ENCODE measurements at regions not wholly inside any gene's neighbourhood (a gene's known extent, or its start where the extent isn't known, plus 50 kb on each side); places are given as distances from the start of the nearest gene placed in this dataset.

DNA sequence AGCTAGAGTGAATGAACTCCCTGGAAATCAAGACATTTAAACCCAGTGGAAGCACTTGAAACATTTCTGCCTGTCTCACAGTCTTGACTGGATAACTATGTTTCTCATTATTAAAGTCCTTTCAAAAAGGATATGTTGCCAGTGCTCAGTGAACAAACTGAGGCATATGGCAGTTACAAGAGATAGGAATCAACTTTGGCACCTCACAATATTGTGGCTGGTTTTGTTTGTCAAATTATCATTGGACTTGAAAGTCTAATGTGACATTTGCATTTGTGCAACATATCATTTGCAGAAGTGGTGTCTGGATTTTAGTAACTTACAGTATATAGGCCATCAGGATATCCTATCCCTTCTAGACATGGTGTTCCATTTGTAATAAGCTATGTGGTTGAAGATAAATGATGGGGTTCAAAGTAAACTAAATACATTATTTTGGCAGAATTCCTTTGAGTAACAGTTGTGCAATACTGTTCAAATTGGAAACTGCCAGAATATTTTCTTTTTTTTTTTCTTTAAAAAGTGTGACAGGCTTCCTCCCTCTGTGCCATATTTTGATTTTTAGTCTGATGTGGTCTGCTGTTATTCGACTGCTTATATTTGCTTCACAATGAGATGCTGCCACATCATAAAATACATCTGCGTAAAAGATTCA, 927.7 kb downstream of the FLRT2 start:
- CTCF ChIA-PET = no interaction called here
- POLR2A ChIA-PET = no interaction called here
- Mint-ChIP-seq H3K27ac (no peak overlapping the region), H3K4me3 (no peak overlapping the region), H3K27me3 (no peaks in the 10 kb centered on the region), H3K9me3 (peaks cover 3% of the 10 kb centered on the region), H3K36me3 (no peaks in the 10 kb centered on the region), H3K4me1 (ENCODE audit: low read depth) (no peaks in the 10 kb centered on the region)
- no peak for DNase-seq
- intact Hi-C loops (cut with micrococcal nuclease) = no loop called here

DNA sequence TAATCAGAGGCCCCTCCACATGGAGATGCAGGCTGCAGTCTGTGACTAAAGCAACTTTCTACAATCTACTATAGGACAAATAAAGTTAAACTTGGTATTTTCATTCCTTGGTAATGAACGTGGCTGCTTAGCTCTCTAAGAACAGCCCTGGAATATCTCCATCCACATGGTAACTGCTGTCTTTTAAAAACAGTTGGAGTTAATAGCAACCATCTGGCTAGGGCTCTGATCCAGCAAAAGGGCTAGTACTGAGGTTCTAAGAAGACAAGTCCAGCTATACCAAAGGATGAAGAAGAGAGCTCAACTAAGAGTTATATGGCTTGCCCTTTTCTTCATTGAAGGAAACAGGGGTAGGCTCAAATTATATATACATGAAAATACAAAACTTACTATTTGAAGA, 920.1 kb downstream of the FLRT2 start:
- Mint-ChIP-seq H3K36me3 (no peaks in the 10 kb centered on the region), H3K27ac (no peak overlapping the region), H3K4me3 (no peak overlapping the region), H3K27me3 (no peaks in the 10 kb centered on the region), H3K4me1 (ENCODE audit: low read depth) (no peaks in the 10 kb centered on the region), H3K9me3 (no peaks in the 10 kb centered on the region)
- intact Hi-C loops (cut with micrococcal nuclease) = no loop called here
- POLR2A ChIA-PET = no interaction called here
- CTCF ChIA-PET = no interaction called here
- no peak for DNase-seq

DNA sequence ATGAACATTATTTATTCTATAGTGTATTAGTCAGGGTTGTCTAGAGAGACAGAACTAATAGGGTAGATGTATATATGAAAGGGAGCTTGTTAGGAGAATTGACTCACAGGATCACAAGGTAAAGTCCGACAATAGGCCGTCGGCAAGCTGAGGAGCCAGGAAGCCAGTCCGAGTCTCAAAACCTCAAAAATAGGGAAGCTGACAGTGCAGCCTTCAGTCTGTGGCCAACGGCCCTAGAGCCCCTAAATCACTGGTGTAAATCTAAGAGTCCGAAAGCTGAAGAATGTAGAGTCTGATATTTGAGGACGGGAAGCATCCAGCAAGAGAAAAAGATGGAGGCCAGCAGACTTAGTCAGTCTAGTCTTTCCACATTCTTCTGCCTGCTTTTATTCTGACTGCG, 912.2 kb downstream of the FLRT2 start:
- H3K27ac Mint-ChIP-seq = no peak overlapping the region

DNA sequence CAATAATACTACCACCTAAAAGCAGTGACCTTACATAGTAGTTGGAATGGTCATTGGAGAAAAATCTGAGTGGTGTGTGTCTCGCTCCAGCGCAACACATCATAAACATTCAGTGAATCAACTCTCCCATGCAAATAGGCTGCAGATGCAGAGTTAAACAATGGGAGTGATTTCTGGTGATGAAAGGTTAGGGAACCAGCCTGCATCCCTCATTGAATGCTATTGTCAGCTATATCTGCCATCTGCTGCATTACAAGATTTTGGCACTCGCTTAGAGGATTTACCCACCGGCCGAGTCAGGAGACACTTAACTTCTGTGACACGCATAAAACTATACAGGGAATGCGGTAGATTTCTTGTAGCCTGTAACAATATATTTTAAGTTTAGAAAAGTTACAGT, 900.9 kb downstream of the FLRT2 start:
- Mint-ChIP-seq H3K4me3 (no peak overlapping the region), H3K9me3 (peaks cover 2% of the 10 kb centered on the region), H3K36me3 (no peaks in the 10 kb centered on the region), H3K27me3 (no peaks in the 10 kb centered on the region), H3K27ac (no peak overlapping the region), H3K4me1 (ENCODE audit: low read depth) (no peaks in the 10 kb centered on the region)
- DNase-seq = no peak
- intact Hi-C loops (cut with micrococcal nuclease) = no loop called here
- CTCF ChIA-PET = no interaction called here
- POLR2A ChIA-PET = no interaction called here

More for the DNA sequence above, 912.2 kb downstream of the FLRT2 start:
- Mint-ChIP-seq H3K4me1 (ENCODE audit: low read depth) (no peaks in the 10 kb centered on the region), H3K36me3 (no peaks in the 10 kb centered on the region), H3K27me3 (no peaks in the 10 kb centered on the region), H3K4me3 (no peak overlapping the region), H3K9me3 (peaks cover 3% of the 10 kb centered on the region)
- CTCF ChIA-PET = no interaction called here
- POLR2A ChIA-PET = no interaction called here
- no peak for DNase-seq
- intact Hi-C loops (cut with micrococcal nuclease) = no loop called here

DNA sequence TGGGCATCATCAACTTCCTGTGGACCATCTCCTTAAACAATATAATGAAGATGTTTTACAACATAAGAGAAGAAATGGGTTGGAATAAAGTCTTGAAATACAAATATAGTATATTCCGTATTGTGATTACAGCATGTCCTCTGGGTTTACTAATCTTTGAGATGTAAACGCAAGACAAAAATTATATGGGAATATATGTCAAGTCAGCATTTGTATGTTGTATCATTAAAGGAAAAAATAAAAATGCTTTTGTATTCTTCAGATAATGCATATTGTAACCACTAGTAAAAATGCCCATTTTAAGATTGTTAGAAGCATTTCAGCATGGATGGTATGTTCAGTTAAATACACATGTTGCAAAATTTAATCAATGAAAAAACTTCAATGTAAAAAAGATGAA, 893.3 kb downstream of the FLRT2 start:
- intact Hi-C loops (cut with micrococcal nuclease) = no loop called here
- CTCF ChIA-PET = no interaction called here
- no peaks in the 10 kb centered on the region for H3K4me1 Mint-ChIP-seq (ENCODE audit: low read depth)
- no peak overlapping the region for H3K4me3 Mint-ChIP-seq
- H3K9me3 Mint-ChIP-seq = peaks cover 3% of the 10 kb centered on the region
- no peak overlapping the region for H3K27ac Mint-ChIP-seq
- no peaks in the 10 kb centered on the region for H3K27me3 Mint-ChIP-seq
- no peak for DNase-seq
- no peaks in the 10 kb centered on the region for H3K36me3 Mint-ChIP-seq
- POLR2A ChIA-PET = no interaction called here

DNA sequence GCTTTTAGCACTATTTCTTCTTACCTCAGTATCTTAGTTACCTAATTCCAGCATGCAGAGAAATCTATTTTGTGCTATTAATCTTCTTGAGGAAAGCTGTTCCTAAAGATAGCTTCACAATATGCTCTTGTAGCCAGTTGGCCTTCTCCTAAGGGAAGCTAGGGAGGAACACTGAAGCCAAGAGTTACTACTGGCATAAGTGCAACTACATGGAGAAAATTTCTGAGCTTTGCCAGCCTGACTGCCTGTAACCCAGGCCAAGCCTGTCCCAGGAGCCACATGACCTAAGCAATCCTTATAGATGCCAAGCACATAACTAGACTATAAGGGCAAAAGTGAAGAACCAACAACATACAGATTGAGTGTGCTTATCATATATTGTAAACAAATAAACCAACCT, 890.2 kb downstream of the FLRT2 start:
- Mint-ChIP-seq H3K27ac (no peak overlapping the region), H3K4me1 (ENCODE audit: low read depth) (no peaks in the 10 kb centered on the region), H3K9me3 (peaks cover 11% of the 10 kb centered on the region), H3K36me3 (no peaks in the 10 kb centered on the region), H3K27me3 (no peaks in the 10 kb centered on the region), H3K4me3 (no peak overlapping the region)
- ChIA-PET POLR2A (no interaction called here), CTCF (no interaction called here)
- no peak for DNase-seq
- intact Hi-C loops (cut with micrococcal nuclease) = no loop called here

- ChIA-PET CTCF (no interaction called here), POLR2A (no interaction called here)
- Mint-ChIP-seq H3K9me3 (peaks cover 16% of the 10 kb centered on the region), H3K27ac (no peak overlapping the region), H3K4me3 (no peak overlapping the region), H3K27me3 (no peaks in the 10 kb centered on the region), H3K4me1 (ENCODE audit: low read depth) (no peaks in the 10 kb centered on the region), H3K36me3 (no peaks in the 10 kb centered on the region)
- intact Hi-C loops (cut with micrococcal nuclease) = no loop called here
- no peak for DNase-seq
Observed at GRCh38 chr14:86414146-86414545, 884.2 kb downstream of the FLRT2 start.

DNA sequence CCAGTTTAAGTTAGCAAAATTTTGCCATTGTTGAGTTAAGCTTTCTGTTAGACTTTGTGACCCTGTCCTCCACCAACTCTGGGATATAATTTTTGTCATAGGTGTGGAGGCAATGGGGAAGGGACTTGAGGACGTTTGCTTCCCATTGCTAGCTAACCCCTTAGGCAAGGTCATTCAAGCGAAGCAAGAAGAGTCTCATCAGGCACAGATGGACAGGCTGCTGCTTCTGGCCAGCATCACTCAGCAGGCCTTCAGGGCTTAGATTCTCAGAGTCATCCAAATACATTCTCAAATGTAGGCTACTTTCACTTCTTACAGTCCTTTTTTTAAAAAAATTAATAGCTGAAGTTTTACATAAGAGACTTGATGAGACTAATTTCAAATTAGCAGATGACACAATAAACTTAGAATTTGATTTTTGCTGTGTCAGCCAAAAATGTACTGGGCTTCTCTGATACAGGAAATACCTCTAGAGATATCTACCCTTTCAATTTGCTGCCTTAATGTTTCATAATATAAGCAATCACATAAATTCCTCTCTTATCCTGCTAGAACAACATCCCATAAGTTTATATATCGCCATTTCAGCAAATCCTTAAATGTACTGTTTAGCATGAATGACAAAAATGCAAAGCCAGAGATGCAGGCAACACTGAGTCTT, 875.2 kb downstream of the FLRT2 start:
- DNase-seq = no peak
- CTCF ChIA-PET = no interaction called here
- POLR2A ChIA-PET = no interaction called here
- Mint-ChIP-seq H3K27ac (no peak overlapping the region), H3K9me3 (peaks cover 11% of the 10 kb centered on the region), H3K4me3 (no peak overlapping the region), H3K36me3 (no peaks in the 10 kb centered on the region), H3K4me1 (ENCODE audit: low read depth) (no peaks in the 10 kb centered on the region), H3K27me3 (no peaks in the 10 kb centered on the region)
- intact Hi-C loops (cut with micrococcal nuclease) = no loop called here

DNA sequence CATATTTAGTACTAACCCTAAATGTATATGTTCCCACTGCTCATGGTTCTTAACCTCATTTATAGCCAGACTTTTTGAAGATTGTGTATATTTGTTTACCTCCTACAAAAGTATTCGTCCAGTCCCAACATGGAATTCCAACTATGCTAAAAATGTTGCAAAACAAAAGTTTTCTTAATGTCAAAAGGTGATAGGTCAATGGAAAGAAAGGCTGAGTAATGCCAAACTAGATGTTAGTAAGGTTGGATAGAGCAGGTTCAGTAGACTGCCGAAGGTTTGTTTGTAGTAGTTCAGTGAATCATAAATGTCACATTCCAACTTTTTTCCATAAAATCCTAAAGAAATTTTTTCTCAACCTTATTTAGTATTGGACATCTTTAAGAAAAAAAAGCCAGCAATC, 874.5 kb downstream of the FLRT2 start:
- H3K4me1 Mint-ChIP-seq (ENCODE audit: low read depth) = no peaks in the 10 kb centered on the region
- DNase-seq = no peak
- H3K36me3 Mint-ChIP-seq = no peaks in the 10 kb centered on the region
- H3K9me3 Mint-ChIP-seq = peaks cover 15% of the 10 kb centered on the region
- CTCF ChIA-PET = no interaction called here
- H3K4me3 Mint-ChIP-seq = no peak overlapping the region
- intact Hi-C loops (cut with micrococcal nuclease) = no loop called here
- no peak overlapping the region for H3K27ac Mint-ChIP-seq
- H3K27me3 Mint-ChIP-seq = no peaks in the 10 kb centered on the region
- POLR2A ChIA-PET = no interaction called here

- ChIA-PET CTCF (no interaction called here), POLR2A (no interaction called here)
- intact Hi-C loops (cut with micrococcal nuclease) = no loop called here
- Mint-ChIP-seq H3K4me1 (ENCODE audit: low read depth) (no peaks in the 10 kb centered on the region), H3K27me3 (no peaks in the 10 kb centered on the region), H3K27ac (no peak overlapping the region), H3K36me3 (no peaks in the 10 kb centered on the region), H3K4me3 (no peak overlapping the region), H3K9me3 (peaks cover 15% of the 10 kb centered on the region)
- DNase-seq = no peak
Observed at GRCh38 chr14:86402545-86402944, 872.6 kb downstream of the FLRT2 start.

DNA sequence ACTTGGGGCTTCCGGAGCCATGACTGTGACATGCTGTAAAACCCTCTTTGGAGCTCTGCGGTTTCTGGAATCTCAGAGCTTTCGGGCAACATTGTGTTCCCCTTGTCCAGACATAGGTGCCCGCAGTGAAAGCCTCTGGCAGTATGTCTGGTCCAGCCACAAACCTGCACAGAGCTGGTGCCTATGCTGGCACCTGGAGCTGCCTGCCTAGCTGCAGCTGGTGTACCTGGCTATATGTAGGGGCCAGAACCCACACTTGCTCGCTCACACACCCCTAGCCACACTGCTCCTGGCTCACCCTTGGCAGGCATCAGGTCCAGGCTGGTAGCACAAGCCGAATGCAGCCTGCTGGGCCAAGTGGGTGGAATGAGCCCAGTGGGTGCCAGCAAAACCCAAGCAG, 861.1 kb downstream of the FLRT2 start:
- CTCF ChIA-PET = no interaction called here
- no peaks in the 10 kb centered on the region for H3K36me3 Mint-ChIP-seq
- POLR2A ChIA-PET = no interaction called here
- H3K4me1 Mint-ChIP-seq (ENCODE audit: low read depth) = no peaks in the 10 kb centered on the region
- peaks cover 2% of the 10 kb centered on the region for H3K9me3 Mint-ChIP-seq
- intact Hi-C loops (cut with micrococcal nuclease) = no loop called here
- H3K4me3 Mint-ChIP-seq = no peak overlapping the region
- H3K27me3 Mint-ChIP-seq = no peaks in the 10 kb centered on the region
- H3K27ac Mint-ChIP-seq = no peak overlapping the region
- no peak for DNase-seq

DNA sequence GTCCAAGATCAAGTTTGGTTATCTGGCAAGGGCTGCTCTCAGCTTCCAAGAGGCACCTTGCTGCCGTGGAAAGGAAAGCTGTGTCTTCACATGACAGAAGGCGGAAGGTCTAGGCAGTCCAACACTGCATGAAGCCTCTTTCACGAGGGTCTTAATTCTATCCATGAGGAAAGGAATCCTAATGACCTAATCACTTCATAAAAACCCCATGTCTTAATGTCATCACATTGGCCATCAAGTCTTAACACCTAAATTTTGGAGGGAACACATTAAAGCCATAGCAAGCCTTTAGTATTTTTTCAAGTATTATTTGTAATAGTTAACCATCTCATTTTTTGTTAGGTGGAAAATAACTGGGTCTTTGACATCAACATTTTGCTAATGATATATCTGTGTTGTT, 858.3 kb downstream of the FLRT2 start:
- Mint-ChIP-seq H3K36me3 (no peaks in the 10 kb centered on the region), H3K9me3 (peaks cover 2% of the 10 kb centered on the region), H3K4me3 (no peak overlapping the region), H3K4me1 (ENCODE audit: low read depth) (no peaks in the 10 kb centered on the region), H3K27me3 (no peaks in the 10 kb centered on the region), H3K27ac (no peak overlapping the region)
- intact Hi-C loops (cut with micrococcal nuclease) = no loop called here
- ChIA-PET POLR2A (no interaction called here), CTCF (no interaction called here)
- no peak for DNase-seq

DNA sequence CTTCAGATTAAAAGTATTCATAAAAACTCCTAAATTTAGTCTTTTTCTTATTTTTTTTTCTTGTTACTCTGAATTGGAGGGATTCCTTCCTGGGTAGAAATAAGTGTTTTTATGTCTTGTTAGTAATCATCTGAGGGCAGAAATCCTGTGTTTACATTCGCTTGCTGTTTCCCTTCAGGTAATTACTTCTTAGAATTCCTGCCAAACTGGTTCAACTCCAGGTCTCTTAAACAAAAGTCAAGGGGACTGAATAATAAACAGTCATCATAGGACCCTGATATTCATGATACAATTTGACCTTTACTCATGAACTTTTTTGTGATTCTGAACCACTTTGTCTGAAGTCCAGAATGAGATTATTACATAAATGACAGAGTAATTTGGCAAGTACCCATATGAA, 843.9 kb downstream of the FLRT2 start:
- intact Hi-C loops (cut with micrococcal nuclease) = no loop called here
- H3K27me3 Mint-ChIP-seq = no peaks in the 10 kb centered on the region
- no peaks in the 10 kb centered on the region for H3K4me1 Mint-ChIP-seq (ENCODE audit: low read depth)
- no peak overlapping the region for H3K27ac Mint-ChIP-seq
- ChIA-PET CTCF (no interaction called here), POLR2A (no interaction called here)
- H3K36me3 Mint-ChIP-seq = no peaks in the 10 kb centered on the region
- H3K4me3 Mint-ChIP-seq = no peak overlapping the region
- no peak for DNase-seq
- H3K9me3 Mint-ChIP-seq = peaks cover 13% of the 10 kb centered on the region
